GM12878 (cell line): ENCODE measurements at regions not wholly inside any gene's neighbourhood (a gene's known extent, or its start where the extent isn't known, plus 50 kb on each side); places are given as distances from the start of the nearest gene placed in this dataset.

Experiments
- ATAC-seq: fragments of 200-7000 bp; cut with Tn5 transposase; 3 replicates; pipeline ENCODE4 v1.9.1; 2020; ENCODE audit warnings: mild to moderate bottlenecking, moderate library complexity
- BruUV-seq: library from RNA; stranded (reverse); fragments of 400-500 nt; replicated peaks from 2 replicates; lab custom pipeline; 2021; lab: Mats Ljungman, UMichigan
- CTCF ChIA-PET: fragments of 300-600 bp; sonication (Branson Sonifier 250); formaldehyde crosslinking; extraction: SDS; loops from one replicate; lab custom pipeline; 2021; ENCODE audit warnings: inconsistent platforms; lab: Yijun Ruan, JAX
- POLR2A ChIA-PET: fragments of 350-600 bp; formaldehyde crosslinking; extraction: SDS; loops from one replicate; lab custom pipeline; 2021; ENCODE audit warnings: inconsistent platforms; lab: Charles Lee
- RAD21 ChIA-PET: fragments of 300-600 bp; sonication (Branson Sonifier 250); formaldehyde crosslinking; loops from one replicate; lab custom pipeline; 2023; ENCODE audit warnings: antibody characterized with exemption; ENCODE audit not compliant: unreplicated experiment; lab: Charles Lee
- SMC1A ChIA-PET: fragments of 300-600 bp; sonication (Branson Sonifier 250); formaldehyde crosslinking; loops from one replicate; lab custom pipeline; 2023; ENCODE audit not compliant: unreplicated experiment, uncharacterized antibody; lab: Charles Lee
- DNase-seq: peaks from one replicate; pipeline ENCODE4 v3.0.0-alpha.2; 2011; ENCODE audit warnings: low read depth, low spot score
- FAIRE-seq: peaks from 3 replicates; lab custom pipeline; 2011; peaks lifted over from hg19 to GRCh38; lab: Jason Lieb, UNC
- H2AFZ ChIP-seq: 2 replicates; pipeline ENCODE4 v1.6.0; 2011; ENCODE audit warnings: low read depth, low read length, control low read depth; ENCODE audit not compliant: control insufficient read depth
- H3K27ac ChIP-seq: 2 replicates; pipeline ENCODE4 v1.5.1; 2011; ENCODE audit warnings: control low read depth; ENCODE audit not compliant: control insufficient read depth, insufficient read depth
- H3K27me3 ChIP-seq, 2 experiments: replicated peaks in 1 of 2; 2 replicates each; pipeline versions ENCODE4 v1.6.0 to v1.6.1; 2011; ENCODE audit warnings: low read length in 1 of 2; ENCODE audit not compliant: control insufficient read depth in 2 of 2, insufficient read depth in 2 of 2
- H3K36me3 ChIP-seq, 2 experiments: 2 replicates each; pipeline ENCODE4 v1.5.1; 2011; ENCODE audit warnings: low read length in 1 of 2; ENCODE audit not compliant: control insufficient read depth in 2 of 2, insufficient read depth in 2 of 2
- H3K4me1 ChIP-seq: 2 replicates; pipeline ENCODE4 v1.6.1; 2011; ENCODE audit warnings: mild to moderate bottlenecking, low read length, moderate library complexity, mixed read lengths; ENCODE audit not compliant: control insufficient read depth, insufficient read depth
- H3K4me2 ChIP-seq: 2 replicates; pipeline ENCODE4 v1.6.0; 2011; ENCODE audit warnings: control low read depth; ENCODE audit not compliant: control insufficient read depth, insufficient read depth
- H3K4me3 ChIP-seq: fragments of 200-600 bp; sonication (generic); 2 replicates; pipeline ENCODE4 v1.5.1; 2016
- H3K79me2 ChIP-seq: 2 replicates; pipeline ENCODE4 v1.6.0; 2011; ENCODE audit warnings: low read length; ENCODE audit not compliant: control insufficient read depth, insufficient read depth
- H3K9ac ChIP-seq: 2 replicates; pipeline ENCODE4 v1.8.0; 2011; ENCODE audit warnings: low read length, control low read depth, mixed read lengths; ENCODE audit not compliant: control insufficient read depth, insufficient read depth
- H3K9me3 ChIP-seq: replicated peaks from 3 replicates; pipeline ENCODE4 v1.5.1; 2011; ENCODE audit warnings: mild to moderate bottlenecking, low read length; ENCODE audit not compliant: control insufficient read depth, insufficient read depth
- H4K20me1 ChIP-seq: 2 replicates; pipeline ENCODE4 v1.6.0; 2011; ENCODE audit not compliant: control insufficient read depth, insufficient read depth
- ATF7 ChIP-seq: fragments of 450-650 bp; IDR thresholded peaks from 2 replicates; pipeline ENCODE4 v1.6.1; 2016; ENCODE audit warnings: low read depth, mild to moderate bottlenecking
- BRCA1 ChIP-seq: IDR thresholded peaks from 2 replicates; pipeline ENCODE4 v1.6.1; 2011; ENCODE audit warnings: low read depth, low read length, improper control_type of control experiment
- CHD2 ChIP-seq: IDR thresholded peaks from 2 replicates; pipeline ENCODE4 v1.6.1; 2011; ENCODE audit warnings: low read depth, low read length, improper control_type of control experiment, borderline replicate concordance
- EP300 ChIP-seq, 2 experiments: fragments of 150-350 bp in 1 of 2; IDR thresholded peaks; 2 replicates each; pipeline ENCODE4 v1.6.1; 2011 to 2012; ENCODE audit warnings: low read depth in 2 of 2, low read length in 2 of 2, borderline replicate concordance in 1 of 2, improper control_type of control experiment in 1 of 2, inconsistent platforms in 1 of 2; ENCODE audit not compliant: control insufficient read depth in 1 of 2
- ESRRA ChIP-seq: IDR thresholded peaks from 2 replicates; pipeline ENCODE4 v1.6.1; 2012; ENCODE audit warnings: mild to moderate bottlenecking, low read length, improper control_type of control experiment
- EZH2 ChIP-seq: IDR thresholded peaks from 2 replicates; pipeline ENCODE4 v1.6.1; 2012; ENCODE audit warnings: low read depth, mild to moderate bottlenecking, control low read depth, inconsistent platforms, low read length, borderline replicate concordance; ENCODE audit not compliant: control insufficient read depth
- GATAD2B ChIP-seq: fragments of 450-650 bp; conservative IDR thresholded peaks from 2 replicates; pipeline ENCODE4 v1.6.1; 2017; ENCODE audit warnings: low read depth, mild to moderate bottlenecking, moderate library complexity
- MTA2 ChIP-seq: fragments of 450-650 bp; IDR thresholded peaks from 2 replicates; pipeline ENCODE4 v1.6.1; 2016; ENCODE audit warnings: low read depth, mild to moderate bottlenecking, moderate library complexity
- NBN ChIP-seq: fragments of 450-650 bp; IDR thresholded peaks from 2 replicates; pipeline ENCODE4 v1.6.1; 2016
- NRF1 ChIP-seq: conservative IDR thresholded peaks from 2 replicates; pipeline ENCODE4 v1.6.1; 2011; ENCODE audit warnings: mild to moderate bottlenecking, low read depth, low read length, improper control_type of control experiment
- PAX5 ChIP-seq: IDR thresholded peaks from 2 replicates; pipeline ENCODE4 v1.6.1; 2011; ENCODE audit warnings: low read depth, low read length, borderline replicate concordance
- POLR2AphosphoS2 ChIP-seq: IDR thresholded peaks from 2 replicates; pipeline ENCODE4 v1.6.1; 2011; ENCODE audit warnings: low read depth, mild to moderate bottlenecking, low read length, improper control_type of control experiment, moderate library complexity
- TARDBP ChIP-seq: IDR thresholded peaks from 2 replicates; pipeline ENCODE4 v1.6.1; 2016; ENCODE audit warnings: borderline replicate concordance
- TBL1XR1 ChIP-seq: IDR thresholded peaks from 2 replicates; pipeline ENCODE4 v1.6.1; 2012; ENCODE audit warnings: low read depth, low read length, improper control_type of control experiment
- ZNF217 ChIP-seq: fragments of 450-650 bp; IDR thresholded peaks from 2 replicates; pipeline ENCODE4 v1.6.1; 2017; ENCODE audit warnings: antibody characterized with exemption, mild to moderate bottlenecking
- ZNF622 ChIP-seq: fragments of 450-650 bp; IDR thresholded peaks from 2 replicates; pipeline ENCODE4 v1.6.1; 2017; ENCODE audit warnings: mild to moderate bottlenecking, inconsistent platforms
- WGBS: methylation state at CpG from one replicate; pipeline ENCODE4 v1.1.6; 2016; ENCODE audit warnings: low lambda C conversion rate; ENCODE audit not compliant: insufficient replicate concordance, insufficient coverage; ENCODE audit errors: missing lambda C conversion rate; 5-methylcytosine and 5-hydroxymethylcytosine counted together
- in situ Hi-C: fragments of 300-500 bp; cut with MboI; formaldehyde crosslinking; loops from 9 replicates; pipeline ENCODE4 v1.14.3; 2018; ENCODE audit warnings: mixed read lengths
- intact Hi-C: fragments of 100-400 bp; cut with micrococcal nuclease; formaldehyde crosslinking; loops from one replicate; pipeline ENCODE4 v1.14.2; 2022; ENCODE audit not compliant: unreplicated experiment
- TF ChIP-seq, protein P1 (sequence below): fragments of 450-650 bp; IDR thresholded peaks from 2 replicates; pipeline ENCODE4 v1.6.1; 2017; ENCODE audit warnings: antibody characterized with exemption, mild to moderate bottlenecking, moderate library complexity
- TF ChIP-seq, protein P2 (sequence below): IDR thresholded peaks from 2 replicates; pipeline ENCODE4 v1.6.1; 2012; ENCODE audit warnings: low read depth, low read length, improper control_type of control experiment
- TF ChIP-seq, protein P3 (sequence below): IDR thresholded peaks from 2 replicates; pipeline ENCODE4 v1.6.1; 2011; ENCODE audit warnings: low read depth, mild to moderate bottlenecking, low read length, moderate library complexity, borderline replicate concordance; ENCODE audit errors: extremely low read depth

DNA sequence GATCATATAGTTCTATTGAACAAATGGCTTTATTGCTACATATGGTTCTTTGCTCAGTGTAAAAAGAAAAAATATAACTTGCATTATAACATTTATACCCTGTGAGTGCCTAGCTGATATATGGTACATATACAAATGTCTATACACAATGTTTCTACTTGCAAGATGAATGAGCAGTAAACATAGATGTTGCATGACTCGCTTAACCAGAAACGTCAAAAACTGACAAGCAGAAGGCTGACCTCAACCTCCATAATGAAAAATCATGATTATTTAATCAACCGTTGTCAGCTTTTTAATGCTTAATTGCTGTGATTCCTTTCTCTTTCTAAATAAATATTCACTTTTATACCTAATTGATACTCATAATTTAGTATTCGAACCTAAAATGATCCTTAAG lies 183.3 kb downstream of the PTN start (continued):
- TF ChIP-seq, protein P1, sequence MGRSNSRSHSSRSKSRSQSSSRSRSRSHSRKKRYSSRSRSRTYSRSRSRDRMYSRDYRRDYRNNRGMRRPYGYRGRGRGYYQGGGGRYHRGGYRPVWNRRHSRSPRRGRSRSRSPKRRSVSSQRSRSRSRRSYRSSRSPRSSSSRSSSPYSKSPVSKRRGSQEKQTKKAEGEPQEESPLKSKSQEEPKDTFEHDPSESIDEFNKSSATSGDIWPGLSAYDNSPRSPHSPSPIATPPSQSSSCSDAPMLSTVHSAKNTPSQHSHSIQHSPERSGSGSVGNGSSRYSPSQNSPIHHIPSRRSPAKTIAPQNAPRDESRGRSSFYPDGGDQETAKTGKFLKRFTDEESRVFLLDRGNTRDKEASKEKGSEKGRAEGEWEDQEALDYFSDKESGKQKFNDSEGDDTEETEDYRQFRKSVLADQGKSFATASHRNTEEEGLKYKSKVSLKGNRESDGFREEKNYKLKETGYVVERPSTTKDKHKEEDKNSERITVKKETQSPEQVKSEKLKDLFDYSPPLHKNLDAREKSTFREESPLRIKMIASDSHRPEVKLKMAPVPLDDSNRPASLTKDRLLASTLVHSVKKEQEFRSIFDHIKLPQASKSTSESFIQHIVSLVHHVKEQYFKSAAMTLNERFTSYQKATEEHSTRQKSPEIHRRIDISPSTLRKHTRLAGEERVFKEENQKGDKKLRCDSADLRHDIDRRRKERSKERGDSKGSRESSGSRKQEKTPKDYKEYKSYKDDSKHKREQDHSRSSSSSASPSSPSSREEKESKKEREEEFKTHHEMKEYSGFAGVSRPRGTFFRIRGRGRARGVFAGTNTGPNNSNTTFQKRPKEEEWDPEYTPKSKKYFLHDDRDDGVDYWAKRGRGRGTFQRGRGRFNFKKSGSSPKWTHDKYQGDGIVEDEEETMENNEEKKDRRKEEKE = no peak
- no peak for TF ChIP-seq ESRRA

DNA sequence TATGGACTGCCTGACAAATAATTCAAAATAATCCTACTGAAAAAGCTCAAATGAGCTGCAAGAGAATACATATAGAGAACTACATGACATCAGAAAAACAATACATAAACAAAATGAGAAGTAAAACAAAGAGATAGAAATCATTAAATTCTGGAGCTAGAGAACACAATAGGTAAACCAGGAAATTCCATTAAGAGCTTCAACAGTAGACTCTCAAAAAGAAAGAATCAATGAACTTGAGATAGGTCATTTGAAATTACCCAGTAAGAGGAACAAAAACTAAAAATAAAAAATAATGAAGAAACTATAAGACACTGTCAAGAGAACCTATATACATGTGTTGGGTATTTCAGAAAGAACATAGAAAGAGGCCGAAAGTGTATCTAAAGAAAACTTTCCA lies 186.3 kb downstream of the PTN start:
- intact Hi-C loops (no loop called here), in situ Hi-C loops (loop anchor here (25.0 kb wide), 1 partner anchor 430 kb away; no protein-coding TSS in a partner anchor)
- TF ChIP-seq ATF7 (no peak), PAX5 (no peak), ZNF217 (no peak), EZH2 (no peak), BRCA1 (no peak), POLR2AphosphoS2 (no peak), CHD2 (no peak), MTA2 (no peak), TBL1XR1 (no peak), NBN (no peak), GATAD2B (no peak), TARDBP (no peak), NRF1 (no peak), ZNF622 (no peak), EP300 (IDR thresholded peaks at IDR 0.05; ENCODE audit: borderline replicate concordance in 1 of 2, control insufficient read depth in 1 of 2, low read depth in 2 of 2, low read length in 2 of 2) (no peak)
- TF ChIP-seq, protein P2, sequence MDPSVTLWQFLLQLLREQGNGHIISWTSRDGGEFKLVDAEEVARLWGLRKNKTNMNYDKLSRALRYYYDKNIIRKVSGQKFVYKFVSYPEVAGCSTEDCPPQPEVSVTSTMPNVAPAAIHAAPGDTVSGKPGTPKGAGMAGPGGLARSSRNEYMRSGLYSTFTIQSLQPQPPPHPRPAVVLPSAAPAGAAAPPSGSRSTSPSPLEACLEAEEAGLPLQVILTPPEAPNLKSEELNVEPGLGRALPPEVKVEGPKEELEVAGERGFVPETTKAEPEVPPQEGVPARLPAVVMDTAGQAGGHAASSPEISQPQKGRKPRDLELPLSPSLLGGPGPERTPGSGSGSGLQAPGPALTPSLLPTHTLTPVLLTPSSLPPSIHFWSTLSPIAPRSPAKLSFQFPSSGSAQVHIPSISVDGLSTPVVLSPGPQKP = no peak
- TF ChIP-seq, protein P3, sequence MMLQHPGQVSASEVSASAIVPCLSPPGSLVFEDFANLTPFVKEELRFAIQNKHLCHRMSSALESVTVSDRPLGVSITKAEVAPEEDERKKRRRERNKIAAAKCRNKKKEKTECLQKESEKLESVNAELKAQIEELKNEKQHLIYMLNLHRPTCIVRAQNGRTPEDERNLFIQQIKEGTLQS = no peak
- ChIA-PET SMC1A (interaction anchor here (1.8 kb wide), 1 partner anchor 29 kb away, joined by 5 read pairs; no protein-coding TSS in a partner anchor), POLR2A (no interaction called here), CTCF (no interaction called here), RAD21 (no interaction called here)
- Histone ChIP-seq H3K36me3 (no peaks in the 10 kb centered on the region), H4K20me1 (no peaks in the 10 kb centered on the region), H2AFZ (no peak overlapping the region), H3K9me3 (no peaks in the 10 kb centered on the region), H3K4me1 (no peaks in the 10 kb centered on the region), H3K27me3 (no peaks in the 10 kb centered on the region), H3K27ac (no peak overlapping the region), H3K4me3 (no peak overlapping the region), H3K4me2 (no peak overlapping the region), H3K79me2 (no peaks in the 10 kb centered on the region), H3K9ac (no peak overlapping the region)
- DNase-seq (no peak), ATAC-seq (no peak), FAIRE-seq (no peak)
- 0% methylated on average over 1 of the region's 1 CpG for WGBS
- no TSS peak for BruUV-seq
